DMS114 treated with DMSO at 0.1 percent for 48 hours (cell line): ENCODE measurements at regions not wholly inside any gene's neighbourhood (a gene's known extent, or its start where the extent isn't known, plus 50 kb on each side); places are given as distances from the start of the nearest gene placed in this dataset.

Experiments
- DNase-seq: peaks from one replicate; lab custom pipeline; 2025; ENCODE audit not compliant: unreplicated experiment; lab: John Stamatoyannopoulos, UW

GRCh38 chr9:17846948-17847655 lies 268.2 kb downstream of the SH3GL2 start:
- no peak for DNase-seq

- DNase-seq, result no peak
Observed at GRCh38 chr9:17847908-17848307, 269.0 kb downstream of the SH3GL2 start.

- no peak for DNase-seq
Observed at GRCh38 chr9:17852108-17852507, 273.2 kb downstream of the SH3GL2 start.

GRCh38 chr9:17854487-17854886 lies 275.6 kb downstream of the SH3GL2 start:
- no peak for DNase-seq

- no peak for DNase-seq
Observed at GRCh38 chr9:17856995-17857394, 278.1 kb downstream of the SH3GL2 start.

GRCh38 chr9:17859228-17859627 lies 280.4 kb downstream of the SH3GL2 start:
- no peak for DNase-seq

- DNase-seq, result no peak
Observed at GRCh38 chr9:17859987-17860386, 281.1 kb downstream of the SH3GL2 start.

- no peak for DNase-seq
Observed at GRCh38 chr9:17862101-17862500, 283.2 kb downstream of the SH3GL2 start.

- no peak for DNase-seq
Observed at GRCh38 chr9:17862629-17863028, 283.8 kb downstream of the SH3GL2 start.

- DNase-seq, result no peak
Observed at GRCh38 chr9:17863213-17863883, 284.5 kb downstream of the SH3GL2 start.

- DNase-seq, result no peak
Observed at GRCh38 chr9:17863924-17864323, 285.1 kb downstream of the SH3GL2 start.

- no peak for DNase-seq
Observed at GRCh38 chr9:17864951-17865350, 286.1 kb downstream of the SH3GL2 start.

GRCh38 chr9:17865881-17866280 lies 287.0 kb downstream of the SH3GL2 start:
- no peak for DNase-seq

- DNase-seq, result no peak
Observed at GRCh38 chr9:17870722-17871121, 291.9 kb downstream of the SH3GL2 start.

GRCh38 chr9:17871213-17871890 lies 292.5 kb downstream of the SH3GL2 start:
- no peak for DNase-seq

GRCh38 chr9:17875886-17876285 lies 297.0 kb downstream of the SH3GL2 start:
- DNase-seq, result no peak

GRCh38 chr9:17876687-17877086 lies 297.8 kb downstream of the SH3GL2 start:
- no peak for DNase-seq

GRCh38 chr9:17878810-17879370 lies 300.0 kb downstream of the SH3GL2 start:
- DNase-seq, result no peak

GRCh38 chr9:17881371-17881770 lies 302.5 kb downstream of the SH3GL2 start:
- DNase-seq, result no peak

GRCh38 chr9:17882688-17883594 lies 304.1 kb downstream of the SH3GL2 start:
- DNase-seq, result no peak

GRCh38 chr9:17888066-17888465 lies 309.2 kb downstream of the SH3GL2 start:
- no peak for DNase-seq
